ENCODE measurements at regions not wholly inside any gene's neighbourhood (a gene's known extent, or its start where the extent isn't known, plus 50 kb on each side); places are given as distances from the start of the nearest gene placed in this dataset.

DNA sequence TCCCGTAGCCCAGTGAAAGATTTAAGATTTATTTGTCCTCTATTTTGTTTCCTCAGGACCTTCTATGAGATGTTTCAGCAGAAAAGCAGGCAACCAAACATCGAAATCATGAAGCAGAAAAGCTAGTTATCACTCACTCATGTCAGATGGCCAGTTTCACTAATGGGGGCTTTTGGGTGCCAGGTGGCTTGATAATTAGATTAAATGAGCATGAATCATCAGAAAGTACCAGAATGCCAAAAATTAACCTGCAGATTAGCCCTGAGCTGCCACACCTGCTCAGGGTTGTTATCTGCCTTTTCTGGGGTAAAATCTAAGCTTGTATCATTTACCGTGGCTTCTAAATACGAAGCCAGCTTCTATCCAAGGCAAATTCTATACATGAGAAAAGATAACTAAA is 1017.5 kb downstream of the XPNPEP1 start:
- DNase-seq = no peak

DNA sequence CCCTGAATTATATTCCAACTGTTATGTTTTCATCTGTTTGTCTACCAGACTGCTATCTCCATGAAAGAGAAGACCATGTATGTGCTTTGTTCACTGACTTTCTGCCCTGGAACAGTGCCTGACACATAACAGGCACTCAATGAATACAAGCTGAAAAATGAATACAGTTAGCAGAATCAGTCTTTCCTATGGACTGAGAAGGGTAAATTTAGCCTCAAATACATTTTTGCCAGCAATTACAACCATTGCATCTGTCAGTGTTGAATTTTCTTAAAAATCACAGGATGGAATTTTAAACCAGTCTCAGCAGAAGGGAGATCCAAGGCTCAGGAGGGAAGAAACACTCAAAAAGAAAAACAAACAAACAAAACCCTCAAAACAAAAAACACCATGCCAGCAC is 1018.1 kb downstream of the XPNPEP1 start:
- no peak for DNase-seq

DNA sequence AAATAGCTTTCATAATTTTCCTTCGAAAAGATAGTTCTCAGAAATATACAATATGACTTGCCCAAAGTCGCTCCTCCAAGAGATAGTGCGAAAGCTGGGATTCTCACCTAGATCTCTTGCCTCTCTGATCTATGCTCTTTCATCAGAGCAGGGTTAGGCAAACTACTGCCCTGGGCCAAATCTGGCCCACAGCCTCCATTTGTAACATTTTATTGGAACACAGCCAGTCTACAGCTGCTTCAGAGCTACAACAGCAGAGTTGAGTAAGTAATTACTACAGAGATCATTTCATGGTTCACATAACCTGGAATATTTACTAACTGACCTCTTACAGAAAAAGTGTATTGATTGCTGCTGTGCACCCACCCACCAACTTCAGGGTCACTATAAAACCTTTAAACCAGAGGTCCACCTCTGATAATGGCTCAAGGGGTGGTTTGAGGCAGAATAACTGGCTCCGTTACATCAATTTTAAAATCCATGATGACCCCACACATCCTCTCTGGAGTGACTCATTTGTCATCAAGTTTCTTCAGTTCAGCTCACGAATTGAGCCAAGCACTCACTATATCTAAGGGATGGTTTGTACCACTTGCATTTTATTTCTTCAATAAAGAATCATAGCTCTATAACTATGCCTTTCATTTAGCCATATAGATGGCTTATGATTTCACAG is 1019.0 kb downstream of the XPNPEP1 start:
- no peak for DNase-seq

DNA sequence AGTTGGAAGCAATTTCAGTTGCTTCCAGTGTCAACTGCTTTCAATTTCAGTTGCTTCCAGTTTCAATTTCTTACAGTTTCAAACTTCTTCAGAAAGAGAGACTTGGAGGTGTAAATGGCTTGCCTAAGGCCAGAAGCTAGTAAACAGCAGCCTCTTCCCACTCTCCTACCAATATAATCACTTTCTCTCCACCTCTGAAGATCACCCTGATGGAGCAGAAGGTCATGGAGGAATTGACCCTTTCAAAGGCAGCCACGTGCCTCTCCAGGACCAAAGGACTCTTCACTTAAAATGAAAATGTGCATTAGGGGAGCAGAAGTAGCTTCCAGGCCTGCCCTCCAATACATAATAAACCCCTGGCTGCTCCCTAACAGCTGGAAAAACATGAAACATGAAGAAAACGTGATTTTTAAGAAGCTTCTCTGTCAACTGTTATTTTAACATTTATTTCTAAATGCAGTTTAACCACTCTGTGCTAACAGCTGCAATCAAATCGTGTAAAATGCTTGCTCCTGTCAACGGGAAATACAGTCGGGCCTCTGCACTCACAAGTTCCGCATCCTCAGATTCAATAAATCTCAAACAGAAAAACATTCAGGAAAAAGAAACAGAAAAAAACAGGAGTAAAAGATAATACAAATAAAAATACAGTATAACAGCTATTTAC is 1020.6 kb downstream of the XPNPEP1 start:
- DNase-seq = no peak

DNA sequence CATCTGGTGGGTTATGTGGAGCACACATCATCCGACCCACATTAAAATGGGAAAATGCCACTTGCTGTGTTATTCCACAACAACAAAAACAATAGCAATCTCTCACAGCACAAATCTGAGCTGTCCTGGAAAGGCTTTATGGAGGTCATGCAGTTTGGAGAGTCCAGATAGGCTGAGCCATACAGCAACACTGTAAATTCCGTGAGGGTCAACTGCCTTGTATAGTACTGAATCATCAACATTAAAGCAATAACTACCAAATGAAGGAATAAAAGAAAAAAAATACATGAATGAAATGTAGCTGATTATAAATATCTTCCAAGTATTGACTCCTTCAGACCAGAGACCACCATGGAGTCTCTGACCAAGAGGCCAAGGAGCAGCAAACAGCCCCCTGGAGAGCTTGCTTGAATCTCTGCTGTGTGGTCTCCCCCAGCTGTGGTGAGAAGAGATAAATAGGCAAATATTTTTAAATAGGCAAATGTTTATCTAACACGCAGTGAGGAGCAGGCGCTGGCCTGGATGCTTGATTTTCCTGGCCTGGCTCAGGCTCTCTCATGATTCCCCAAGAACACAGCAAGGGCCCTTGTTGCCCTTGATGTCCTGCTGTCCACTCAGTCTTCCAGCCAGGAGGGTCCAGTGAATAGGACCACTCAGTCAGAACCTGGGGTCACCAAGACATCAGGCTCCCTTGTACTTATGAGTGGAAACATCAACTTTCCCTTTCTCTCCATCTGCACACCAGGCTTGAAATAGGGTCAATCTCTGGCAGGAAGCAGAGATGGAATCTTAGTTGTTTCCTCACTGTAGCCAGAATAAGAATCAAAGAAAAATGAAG is 1021.3 kb downstream of the XPNPEP1 start:
- DNase-seq = no peak

DNA sequence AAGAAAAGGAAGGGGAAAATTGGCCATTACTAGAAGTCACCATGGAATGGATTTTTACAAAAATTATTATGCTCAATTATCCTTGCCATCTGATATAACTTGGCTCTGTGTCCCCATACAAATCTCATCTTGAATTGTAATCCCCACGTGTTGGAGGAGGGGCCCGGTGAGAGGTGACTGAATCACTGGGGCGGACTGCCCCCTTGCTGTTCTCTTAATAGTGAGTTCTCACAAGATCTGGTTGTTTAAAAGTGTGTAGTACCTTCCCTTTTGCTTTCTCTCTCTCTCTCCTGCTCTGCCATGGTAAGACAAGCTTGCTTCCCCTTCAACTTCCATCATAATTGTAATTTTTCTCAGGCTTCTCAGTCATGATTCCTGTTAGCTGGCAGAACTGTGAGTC is 1023.6 kb downstream of the XPNPEP1 start:
- no peak for DNase-seq

DNA sequence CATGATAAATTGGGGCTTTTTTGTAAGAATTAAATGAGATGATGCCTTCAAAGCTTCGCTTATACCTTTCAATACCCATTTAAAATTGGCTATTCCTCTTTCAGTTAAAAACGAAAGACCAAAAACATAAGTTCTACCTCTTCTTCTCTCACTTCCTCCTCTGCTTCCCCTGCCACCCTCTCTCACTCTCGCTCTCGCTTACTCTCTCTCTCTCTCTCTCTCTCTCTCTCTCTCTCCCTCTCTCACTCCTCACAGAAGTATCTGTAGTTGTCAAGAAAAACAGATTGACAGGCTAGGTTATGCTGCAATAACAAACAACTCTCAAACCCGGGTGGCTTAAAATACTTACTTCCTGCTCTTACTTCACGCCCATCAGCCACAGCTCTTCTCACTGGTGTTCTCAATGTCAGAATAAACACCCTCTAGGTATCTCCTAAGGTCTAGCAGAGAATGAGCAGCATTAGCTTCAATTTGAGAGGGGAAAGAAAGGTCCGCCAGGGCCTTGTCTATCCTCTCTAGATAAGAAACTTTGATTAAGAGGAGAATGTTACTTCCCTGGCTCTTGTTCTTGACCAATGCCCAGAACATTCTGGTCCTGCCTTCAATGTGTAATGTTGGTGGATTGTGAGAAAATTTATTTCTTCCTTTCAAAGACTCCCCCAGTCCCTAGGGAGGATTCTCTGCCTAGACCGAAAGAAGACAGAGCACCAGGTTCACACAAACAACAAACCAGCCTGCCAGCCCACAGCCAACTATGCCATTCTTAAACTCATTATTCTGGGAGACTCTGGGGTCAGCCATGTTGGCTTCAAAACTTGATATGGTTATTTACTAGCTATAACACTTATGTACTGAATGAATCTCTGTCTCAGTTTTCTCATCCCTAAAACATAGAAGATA is 1028.7 kb downstream of the XPNPEP1 start:
- no peak for DNase-seq

DNA sequence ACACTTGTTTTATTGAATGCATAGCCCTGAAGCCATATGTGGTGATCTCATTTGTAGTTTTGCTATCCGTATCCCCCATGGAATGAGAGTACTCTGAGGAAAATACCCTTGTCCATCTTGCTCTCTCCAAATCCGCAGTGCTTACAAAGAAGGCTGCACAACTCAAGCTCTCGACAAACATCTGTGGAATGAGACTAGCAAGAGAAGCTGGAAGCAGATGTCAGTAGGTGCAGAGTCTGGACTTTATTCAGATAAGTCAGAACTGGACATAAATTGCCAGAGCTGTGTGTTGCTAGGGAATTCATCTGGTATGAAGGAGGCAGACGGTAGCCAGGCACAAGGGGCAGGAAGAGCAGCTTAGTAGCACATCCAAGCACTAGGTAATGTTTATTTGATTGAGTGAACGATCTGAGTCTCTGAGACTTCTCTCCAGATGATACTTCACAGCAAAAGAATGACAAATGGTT is 1046.2 kb downstream of the XPNPEP1 start:
- DNase-seq = no peak

DNA sequence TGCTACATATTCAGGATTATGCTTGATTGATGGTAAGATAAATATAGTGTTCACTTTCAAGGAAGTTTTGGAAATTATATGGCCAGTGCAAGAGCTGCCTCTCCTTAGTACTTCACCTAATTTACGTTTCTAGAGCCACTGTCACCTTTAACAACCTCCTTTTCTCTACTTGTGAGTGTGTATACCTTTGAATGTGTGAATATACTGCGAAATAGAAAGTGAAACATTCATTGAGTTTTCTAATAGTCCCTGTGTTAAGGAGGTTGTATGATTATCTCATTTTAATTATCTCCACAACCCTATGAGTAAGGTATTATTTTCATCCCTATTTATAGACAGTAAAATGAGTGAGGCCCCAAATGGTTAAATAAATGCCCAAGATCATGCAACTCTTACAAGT is 1050.5 kb downstream of the XPNPEP1 start:
- no peak for DNase-seq

DNA sequence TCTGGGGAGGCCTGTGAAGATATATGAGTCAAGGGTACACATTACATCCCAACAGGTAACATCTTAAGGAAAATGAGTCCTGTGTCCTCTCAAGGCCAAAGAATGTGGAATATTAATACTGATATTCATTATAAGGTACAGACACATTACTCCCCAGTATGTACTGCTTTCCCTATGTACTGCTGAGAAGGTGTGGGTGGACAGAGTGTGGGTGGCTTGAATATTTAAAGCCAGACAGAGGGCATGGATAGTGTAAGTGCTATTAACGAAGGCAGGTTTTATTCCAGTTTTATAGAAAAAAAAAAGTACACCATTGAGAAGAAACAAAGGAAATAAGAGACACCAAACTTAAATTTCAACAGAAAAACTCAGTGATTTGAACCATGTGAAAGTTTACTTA is 1054.4 kb downstream of the XPNPEP1 start:
- no peak for DNase-seq

DNA sequence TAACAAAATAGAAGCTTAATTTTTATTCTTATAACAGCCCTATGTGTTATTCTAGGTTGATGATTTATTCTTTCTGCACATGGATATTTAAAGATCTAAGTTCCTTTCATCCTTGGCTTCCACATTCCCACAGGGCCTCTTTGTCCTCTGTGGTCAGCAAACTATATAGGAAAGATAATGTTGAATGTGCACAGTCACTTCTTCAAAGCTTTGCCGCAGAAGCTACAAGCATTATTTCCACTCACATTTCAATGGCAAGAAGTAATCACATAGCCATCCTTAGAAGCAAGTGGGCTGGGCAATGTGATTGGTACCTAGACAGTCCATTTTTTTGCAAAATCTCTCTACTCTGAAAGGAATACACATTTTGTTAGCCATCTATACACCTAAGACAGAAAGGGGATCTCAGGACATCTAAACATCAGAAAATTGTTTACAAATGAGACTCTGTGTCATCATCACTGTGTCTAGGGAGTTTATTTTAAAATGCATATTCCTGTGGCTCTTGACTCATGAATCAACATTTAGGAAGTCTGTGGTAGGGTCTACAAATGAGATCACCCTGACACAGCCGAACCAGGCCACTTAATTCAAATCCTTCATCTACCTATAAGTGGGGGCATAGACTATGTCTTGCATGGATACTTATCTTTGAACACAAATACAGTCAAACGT is 1060.5 kb downstream of the XPNPEP1 start:
- DNase-seq = no peak

DNA sequence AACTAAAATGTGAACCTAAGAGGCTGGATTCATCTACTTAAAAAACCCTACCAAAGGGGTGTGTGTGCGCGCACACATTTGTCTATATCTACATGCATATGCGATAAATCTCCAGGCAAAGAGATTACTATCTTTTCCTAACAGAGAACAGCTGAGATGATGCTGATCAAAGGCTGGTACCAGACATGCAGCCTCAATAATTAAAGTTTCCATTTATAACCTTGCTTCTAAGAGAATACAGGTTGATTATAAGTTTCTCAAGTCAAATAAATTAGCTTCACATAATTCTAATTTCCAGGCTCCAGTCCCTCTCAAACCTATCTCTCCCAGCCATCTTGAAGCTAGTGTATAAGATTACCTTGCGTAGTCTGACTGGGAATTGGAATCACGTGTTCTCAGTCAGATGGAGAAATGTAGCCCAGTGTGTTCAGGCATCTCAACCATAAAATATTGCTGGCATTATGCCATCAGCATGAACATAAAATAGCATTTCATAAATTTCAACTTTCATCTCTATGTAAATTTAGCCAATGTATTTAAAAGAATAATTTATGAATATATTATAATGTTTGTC is 1062.0 kb downstream of the XPNPEP1 start:
- no peak for DNase-seq

DNA sequence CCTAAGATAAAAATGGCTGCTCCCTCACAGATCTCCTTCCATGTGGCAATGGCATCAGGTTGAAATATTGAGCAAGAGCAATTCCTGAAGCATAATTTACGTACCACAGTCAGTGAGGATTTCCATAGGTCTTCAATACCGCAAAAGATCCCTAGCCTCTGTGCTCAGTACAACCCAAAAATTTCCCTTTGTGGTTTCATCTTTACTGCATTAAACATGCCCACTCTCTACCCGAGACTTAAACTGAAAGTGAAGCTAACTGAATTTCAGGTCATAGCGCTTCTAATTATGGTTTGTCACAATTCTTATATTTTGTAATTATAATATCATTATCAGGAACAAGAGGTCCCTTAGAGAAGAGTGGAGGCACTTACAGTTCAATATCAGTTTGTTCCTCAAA is 1071.1 kb downstream of the XPNPEP1 start:
- DNase-seq = no peak

DNA sequence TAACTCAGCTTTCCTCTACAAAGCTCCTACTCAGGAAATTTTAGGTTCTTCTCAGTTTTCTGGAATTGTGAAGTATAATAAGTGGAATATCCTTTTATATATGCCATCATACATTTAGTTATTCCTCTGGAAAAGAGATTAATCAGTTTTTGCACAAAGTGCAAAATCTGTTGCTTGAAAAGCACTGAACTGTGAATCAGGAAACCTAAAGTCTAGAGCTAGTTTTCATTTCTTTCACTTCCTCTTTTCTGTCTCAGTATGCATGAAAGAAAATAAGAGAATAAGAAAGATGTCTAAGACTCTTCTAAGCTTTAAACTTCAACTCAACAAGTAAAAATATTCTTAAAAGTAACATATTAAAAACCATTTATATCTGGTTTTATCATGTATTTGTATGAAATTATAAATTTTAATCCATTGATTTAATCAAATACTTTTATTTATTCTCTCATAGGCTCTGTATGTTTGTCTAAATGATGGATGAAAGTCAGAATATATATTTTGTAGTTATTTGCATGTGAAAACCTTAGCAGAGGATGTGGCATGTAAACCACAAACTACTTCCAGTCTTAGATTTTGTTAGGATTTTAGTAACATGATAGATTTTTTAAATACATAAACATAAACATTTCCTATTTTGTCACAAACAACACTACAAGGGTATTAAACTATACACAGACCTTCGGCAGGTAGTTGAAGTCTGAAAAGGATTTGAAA is 1073.0 kb downstream of the XPNPEP1 start:
- DNase-seq = no peak

DNA sequence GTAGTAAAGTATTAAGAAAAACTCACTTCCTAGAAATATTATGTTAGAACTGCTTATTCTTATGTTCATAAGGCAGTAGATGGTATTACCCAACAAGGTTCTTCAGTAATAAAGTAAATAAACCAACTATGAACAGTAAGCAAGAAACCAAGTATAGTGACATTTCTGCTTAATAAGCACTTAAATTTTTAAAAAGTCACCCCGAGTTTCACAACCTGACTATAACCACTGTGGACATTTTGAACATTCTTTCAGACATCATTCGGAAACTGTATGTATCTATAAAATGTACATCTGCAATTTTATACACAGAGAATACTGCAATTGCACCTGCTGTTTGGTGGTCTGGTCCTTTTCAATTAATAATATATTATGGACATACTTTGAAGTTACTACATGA is 1073.6 kb downstream of the XPNPEP1 start:
- no peak for DNase-seq

DNA sequence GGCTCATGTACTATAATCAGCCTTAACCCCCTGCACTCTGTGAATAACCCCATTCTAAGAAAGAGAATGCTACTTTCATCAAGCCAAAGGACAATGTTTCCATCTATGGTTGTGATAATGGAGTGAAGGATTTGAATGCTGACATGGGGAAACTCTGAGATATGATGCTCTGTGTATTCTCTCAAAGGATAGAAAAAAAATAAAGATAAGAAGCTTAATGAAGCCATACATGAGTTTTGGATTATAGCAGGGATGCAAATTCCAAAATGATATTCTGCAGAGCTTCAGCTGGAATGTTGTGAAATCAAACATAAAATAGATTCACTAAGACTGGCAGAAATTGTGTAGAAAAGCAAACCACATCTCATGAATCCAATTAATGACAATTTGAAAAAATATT is 1074.1 kb downstream of the XPNPEP1 start:
- DNase-seq = no peak

DNA sequence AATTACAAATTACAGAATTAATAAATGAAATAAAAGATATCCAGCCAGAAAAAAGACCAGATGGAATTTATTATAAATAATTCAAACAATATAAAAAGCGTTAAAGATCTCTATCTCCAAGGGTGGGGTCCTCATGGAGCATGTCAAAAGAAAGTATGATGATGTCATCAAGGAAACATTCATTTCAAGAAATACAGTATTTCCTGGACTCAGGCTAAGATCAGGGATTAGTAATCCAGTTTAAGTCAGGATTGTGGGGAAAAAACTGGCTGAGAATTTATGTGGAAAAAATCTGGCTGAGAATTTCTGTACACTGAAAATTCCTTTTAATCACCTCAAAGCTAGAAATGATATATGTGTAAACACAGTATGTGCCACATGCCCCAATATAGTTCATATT is 1075.3 kb downstream of the XPNPEP1 start:
- DNase-seq = no peak

DNA sequence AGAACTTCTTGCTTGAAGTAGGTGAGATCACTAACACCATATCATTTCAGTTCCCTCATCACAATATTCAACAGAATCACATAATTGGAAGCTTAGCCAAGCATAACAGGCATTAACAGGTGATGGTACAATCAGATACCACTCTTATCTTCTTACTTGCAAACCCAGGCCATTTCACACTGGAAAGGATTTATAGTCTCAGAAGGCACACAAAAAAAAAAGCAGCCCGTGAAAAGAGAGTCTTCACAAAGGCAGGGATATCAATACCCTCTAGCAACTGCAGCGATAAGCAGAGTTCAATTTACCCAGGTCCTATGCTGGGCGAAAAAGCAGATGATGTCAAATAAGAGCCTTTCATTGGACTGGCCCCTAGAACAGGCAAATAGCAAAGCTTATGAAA is 1082.4 kb downstream of the XPNPEP1 start:
- DNase-seq = no peak

DNA sequence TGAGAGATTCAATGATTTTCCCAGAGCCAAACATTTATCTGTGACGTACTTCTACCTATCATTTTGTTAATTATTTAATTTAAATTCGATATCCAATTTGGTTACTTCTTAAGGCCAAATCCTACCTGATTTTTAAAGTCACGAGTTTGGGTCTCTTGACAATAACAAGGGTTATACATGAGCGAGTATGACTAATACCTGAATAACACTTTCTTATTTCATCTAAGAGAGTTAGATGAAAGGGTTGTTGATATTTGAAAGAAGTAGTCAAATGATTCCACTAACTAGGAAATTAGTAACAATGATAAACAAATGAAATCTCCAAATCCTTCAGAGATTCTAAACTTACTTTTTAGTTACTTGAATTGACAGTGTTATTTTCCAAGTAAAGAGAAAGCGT is 1086.9 kb downstream of the XPNPEP1 start:
- no peak for DNase-seq

DNA sequence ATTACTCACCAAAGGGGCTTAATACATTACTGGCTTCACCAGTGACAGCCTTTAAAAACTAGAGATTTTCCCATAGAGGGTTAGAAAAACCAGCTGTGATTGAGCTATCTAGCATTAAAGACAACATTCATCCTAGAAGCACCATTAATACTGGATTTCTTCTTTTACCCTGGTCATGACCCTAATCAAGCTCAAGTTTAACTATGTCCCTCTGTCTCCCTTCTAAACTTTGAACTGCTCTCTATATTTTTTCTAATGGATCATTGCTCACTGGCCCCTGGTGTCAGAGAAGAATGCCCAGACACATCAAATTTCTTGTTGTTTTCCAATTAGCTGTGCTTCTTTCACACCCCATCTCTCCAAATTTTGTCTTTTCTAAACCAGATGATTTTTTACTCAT is 1101.3 kb downstream of the XPNPEP1 start:
- DNase-seq = no peak

DNA sequence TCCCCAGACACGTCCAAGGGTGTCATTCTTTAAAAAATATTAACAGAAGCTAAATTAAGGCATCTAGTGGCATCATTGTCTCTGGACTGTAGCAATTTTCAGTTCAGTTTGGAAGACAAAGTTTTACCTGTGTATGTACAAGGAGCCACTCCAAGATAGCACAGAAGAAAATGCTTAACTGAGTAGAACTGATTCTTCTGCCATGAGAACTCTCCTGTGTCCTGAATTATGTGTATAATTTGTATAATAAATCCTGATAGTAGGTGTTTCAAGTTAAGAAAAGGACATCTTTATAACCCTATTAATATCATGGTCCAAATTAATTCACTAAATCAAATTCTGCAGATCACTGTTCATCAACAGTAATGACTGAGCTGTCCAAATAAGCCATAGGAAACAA is 1104.0 kb downstream of the XPNPEP1 start:
- no peak for DNase-seq

All from CD4-positive, alpha-beta T cell treated with Interferon alpha-2 for 1 hour (primary cell).